DND-41 (cell line): ENCODE measurements at regions not wholly inside any gene's neighbourhood (a gene's known extent, or its start where the extent isn't known, plus 50 kb on each side); places are given as distances from the start of the nearest gene placed in this dataset.

ENCODE experiments used
- CTCF ChIP-seq: IDR thresholded peaks from 2 replicates; pipeline ENCODE4 v1.5.1; 2012; ENCODE audit warnings: borderline replicate concordance, low read length, moderate library complexity, mild to moderate bottlenecking; ENCODE audit not compliant: poor library complexity, severe bottlenecking; ENCODE audit errors: extremely low read depth
- EZH2 ChIP-seq: IDR thresholded peaks from 3 replicates; pipeline ENCODE4 v1.6.1; 2012; ENCODE audit warnings: borderline replicate concordance, low read depth, mild to moderate bottlenecking, moderate library complexity, low read length, inconsistent platforms; ENCODE audit not compliant: severe bottlenecking

DNA sequence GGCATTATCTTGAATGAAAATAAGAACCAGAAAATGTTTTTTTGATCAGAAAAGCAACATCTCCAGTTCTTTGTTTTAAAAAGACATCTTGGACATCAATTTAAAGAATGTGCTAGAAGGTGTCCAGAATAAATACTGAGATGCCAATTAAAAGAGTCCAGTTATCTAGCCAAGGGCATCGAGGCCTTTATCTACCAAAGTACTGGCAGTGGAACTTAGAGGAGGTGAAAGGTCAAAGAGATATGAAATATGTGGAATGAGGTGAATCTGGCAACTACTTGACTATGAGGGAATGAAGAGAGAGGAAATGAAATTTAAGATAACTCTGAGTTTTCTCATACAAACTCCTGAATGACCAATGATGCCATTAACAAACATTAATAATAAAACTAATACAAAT lies 154.3 kb upstream of the GNAI1 start:
- TF ChIP-seq CTCF: no peak
- TF ChIP-seq EZH2: no peak
